OCI-LY1 (cell line): ENCODE measurements at regions not wholly inside any gene's neighbourhood (a gene's known extent, or its start where the extent isn't known, plus 50 kb on each side); places are given as distances from the start of the nearest gene placed in this dataset.
"Not testable (repeated sequence)": the region's sequence is repeated elsewhere in the genome, so short reads cannot be mapped to it uniquely, and the experiment has no call there.

ENCODE experiments used
- EZH2 ChIP-seq: fragments of 200-600 bp; sonication (generic), shearing (Covaris generic); IDR thresholded peaks from 2 replicates; pipeline ENCODE4 v1.8.0; 2017; ENCODE audit warnings: borderline replicate concordance, mixed run types, mild to moderate bottlenecking, antibody characterized with exemption, low read length, moderate library complexity, mixed read lengths
- TF ChIP-seq, protein P1 (sequence below): fragments of 200-600 bp; sonication (generic), shearing (Covaris generic); IDR thresholded peaks from 2 replicates; pipeline ENCODE4 v1.5.1; 2017; ENCODE audit warnings: mild to moderate bottlenecking, antibody characterized with exemption, low read length, moderate library complexity, mixed read lengths

DNA sequence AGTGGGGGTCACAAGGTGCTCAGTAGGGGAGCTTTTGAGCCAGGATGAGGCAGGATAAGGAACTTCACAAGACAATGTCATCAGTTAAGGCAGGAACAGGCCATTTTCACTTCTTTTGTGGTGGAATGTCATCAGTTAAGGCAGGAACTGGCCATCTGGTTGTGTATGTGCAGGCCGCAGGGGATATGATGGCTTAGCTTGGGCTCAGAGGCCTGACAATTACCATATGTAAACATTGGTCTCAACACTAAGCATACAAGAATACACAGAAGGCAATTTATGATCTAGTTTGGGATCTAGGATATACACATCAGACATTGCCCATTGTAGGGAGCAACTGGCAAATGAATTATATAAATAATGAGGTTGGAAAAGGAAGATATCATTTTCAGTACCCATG is 155.4 kb upstream of the CTSO start:
- TF ChIP-seq, protein P1, sequence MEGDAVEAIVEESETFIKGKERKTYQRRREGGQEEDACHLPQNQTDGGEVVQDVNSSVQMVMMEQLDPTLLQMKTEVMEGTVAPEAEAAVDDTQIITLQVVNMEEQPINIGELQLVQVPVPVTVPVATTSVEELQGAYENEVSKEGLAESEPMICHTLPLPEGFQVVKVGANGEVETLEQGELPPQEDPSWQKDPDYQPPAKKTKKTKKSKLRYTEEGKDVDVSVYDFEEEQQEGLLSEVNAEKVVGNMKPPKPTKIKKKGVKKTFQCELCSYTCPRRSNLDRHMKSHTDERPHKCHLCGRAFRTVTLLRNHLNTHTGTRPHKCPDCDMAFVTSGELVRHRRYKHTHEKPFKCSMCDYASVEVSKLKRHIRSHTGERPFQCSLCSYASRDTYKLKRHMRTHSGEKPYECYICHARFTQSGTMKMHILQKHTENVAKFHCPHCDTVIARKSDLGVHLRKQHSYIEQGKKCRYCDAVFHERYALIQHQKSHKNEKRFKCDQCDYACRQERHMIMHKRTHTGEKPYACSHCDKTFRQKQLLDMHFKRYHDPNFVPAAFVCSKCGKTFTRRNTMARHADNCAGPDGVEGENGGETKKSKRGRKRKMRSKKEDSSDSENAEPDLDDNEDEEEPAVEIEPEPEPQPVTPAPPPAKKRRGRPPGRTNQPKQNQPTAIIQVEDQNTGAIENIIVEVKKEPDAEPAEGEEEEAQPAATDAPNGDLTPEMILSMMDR = not testable (repeated sequence)
- not testable (repeated sequence) for TF ChIP-seq EZH2
